ENCODE measurements at regions not wholly inside any gene's neighbourhood (a gene's known extent, or its start where the extent isn't known, plus 50 kb on each side); places are given as distances from the start of the nearest gene placed in this dataset.
A peak's percentile ranks its signal among the peaks of the same experiment; 100 is the strongest.
"Not testable (repeated sequence)": the region's sequence is repeated elsewhere in the genome, so short reads cannot be mapped to it uniquely, and the experiment has no call there.

GRCh38 chr12:73589220-73589619, 948.4 kb upstream of the ATXN7L3B start:
- DNase-seq: no peak

GRCh38 chr12:73598626-73599025, 939.0 kb upstream of the ATXN7L3B start:
- DNase-seq: peak; percentile 1

GRCh38 chr12:73599268-73599667, 938.4 kb upstream of the ATXN7L3B start:
- DNase-seq: peak; percentile 14

GRCh38 chr12:73605925-73606324, 931.7 kb upstream of the ATXN7L3B start:
- DNase-seq: not testable (repeated sequence)

GRCh38 chr12:73612551-73612950, 925.1 kb upstream of the ATXN7L3B start:
- no peak for DNase-seq

- DNase-seq: no peak
These were observed 914.2 kb upstream of the ATXN7L3B start for GRCh38 chr12:73623421-73623820.

- no peak for DNase-seq
These were observed 912.4 kb upstream of the ATXN7L3B start for GRCh38 chr12:73625226-73625625.

GRCh38 chr12:73629171-73629570, 908.5 kb upstream of the ATXN7L3B start:
- no peak for DNase-seq

GRCh38 chr12:73629893-73630831, 907.5 kb upstream of the ATXN7L3B start:
- no peak for DNase-seq

- no peak for DNase-seq
These were observed 905.4 kb upstream of the ATXN7L3B start for GRCh38 chr12:73632191-73632590.

- DNase-seq: no peak
These were observed 905.0 kb upstream of the ATXN7L3B start for GRCh38 chr12:73632661-73633060.

- not testable (repeated sequence) for DNase-seq
These were observed 898.2 kb upstream of the ATXN7L3B start for GRCh38 chr12:73639397-73639796.

- no peak for DNase-seq
These were observed 881.3 kb upstream of the ATXN7L3B start for GRCh38 chr12:73656375-73656774.

- DNase-seq: no peak
These were observed 877.8 kb upstream of the ATXN7L3B start for GRCh38 chr12:73659802-73660201.

GRCh38 chr12:73665193-73665592, 872.4 kb upstream of the ATXN7L3B start:
- no peak for DNase-seq

- not testable (repeated sequence) for DNase-seq
These were observed 866.1 kb upstream of the ATXN7L3B start for GRCh38 chr12:73671550-73671949.

- no peak for DNase-seq
These were observed 859.9 kb upstream of the ATXN7L3B start for GRCh38 chr12:73677520-73678291.

- no peak for DNase-seq
These were observed 859.3 kb upstream of the ATXN7L3B start for GRCh38 chr12:73678335-73678734.

- DNase-seq: no peak
These were observed 838.3 kb upstream of the ATXN7L3B start for GRCh38 chr12:73699318-73699717.

GRCh38 chr12:73714655-73715054, 823.0 kb upstream of the ATXN7L3B start:
- DNase-seq: no peak

GRCh38 chr12:73716143-73716542, 821.5 kb upstream of the ATXN7L3B start:
- DNase-seq: not testable (repeated sequence)

- DNase-seq: no peak
These were observed 818.4 kb upstream of the ATXN7L3B start for GRCh38 chr12:73719223-73719622.

GRCh38 chr12:73726881-73727280, 810.8 kb upstream of the ATXN7L3B start:
- DNase-seq: no peak

- no peak for DNase-seq
These were observed 806.0 kb upstream of the ATXN7L3B start for GRCh38 chr12:73731658-73732057.
